SK-N-SH treated with all-trans-retinoic acid at 6 μM for 48 hours (cell line): ENCODE measurements at regions not wholly inside any gene's neighbourhood (a gene's known extent, or its start where the extent isn't known, plus 50 kb on each side); places are given as distances from the start of the nearest gene placed in this dataset.

Experiments
- CREB5 ChIP-seq: fragments of 250-450 bp; sonication (Bioruptor Pico); IDR thresholded peaks from 2 replicates; pipeline ENCODE4 v1.5.1; 2020; ENCODE audit warnings: low read depth, mild to moderate bottlenecking, moderate library complexity
- CSRNP3 ChIP-seq: fragments of 250-450 bp; sonication (Bioruptor Pico); IDR thresholded peaks from 2 replicates; pipeline ENCODE4 v1.5.1; 2021; ENCODE audit warnings: mild to moderate bottlenecking, moderate library complexity
- OSR1 ChIP-seq: fragments of 250-450 bp; sonication (Bioruptor Pico); IDR thresholded peaks from 2 replicates; pipeline ENCODE4 v1.8.0; 2022; ENCODE audit warnings: moderate library complexity, mild to moderate bottlenecking, inconsistent platforms
- PATZ1 ChIP-seq: fragments of 250-450 bp; sonication (Bioruptor Pico); IDR thresholded peaks from 2 replicates; pipeline ENCODE4 v1.8.0; 2020; ENCODE audit warnings: mild to moderate bottlenecking, moderate library complexity, borderline replicate concordance
- POU6F1 ChIP-seq: fragments of 250-450 bp; sonication (Bioruptor Pico); IDR thresholded peaks from 2 replicates; pipeline ENCODE4 v1.8.0; 2021; ENCODE audit warnings: low read depth, mild to moderate bottlenecking, moderate library complexity, borderline replicate concordance
- RARB ChIP-seq: fragments of 250-450 bp; sonication (Bioruptor Pico); IDR thresholded peaks from 2 replicates; pipeline ENCODE4 v1.8.0; 2021; ENCODE audit warnings: mild to moderate bottlenecking, moderate library complexity
- SNAI2 ChIP-seq: fragments of 250-450 bp; sonication (Bioruptor Pico); IDR thresholded peaks from 2 replicates; pipeline ENCODE4 v1.5.0; 2020; ENCODE audit warnings: mild to moderate bottlenecking, moderate library complexity
- TCF4 ChIP-seq: fragments of 250-450 bp; sonication (Bioruptor Pico); IDR thresholded peaks from 2 replicates; pipeline ENCODE4 v1.8.0; 2021; ENCODE audit warnings: mild to moderate bottlenecking, moderate library complexity, borderline replicate concordance
- ZFP3 ChIP-seq: fragments of 250-450 bp; sonication (Bioruptor Pico); IDR thresholded peaks from 2 replicates; pipeline ENCODE4 v1.5.0; 2020; ENCODE audit warnings: mild to moderate bottlenecking, moderate library complexity
- ZFP30 ChIP-seq: fragments of 450-650 bp; formaldehyde crosslinking; IDR thresholded peaks from 2 replicates; pipeline ENCODE4 v1.5.0; 2022; ENCODE audit warnings: mild to moderate bottlenecking, moderate library complexity
- ZNF8 ChIP-seq: fragments of 450-650 bp; formaldehyde crosslinking; IDR thresholded peaks from 2 replicates; pipeline ENCODE4 v1.5.0; 2020; ENCODE audit warnings: mild to moderate bottlenecking, moderate library complexity

- TF ChIP-seq ZFP30 (CRISPR knock-in tag) = no peak
- no peak for TF ChIP-seq OSR1 (CRISPR knock-in tag)
- no peak for TF ChIP-seq ZNF8 (CRISPR knock-in tag)
- no peak for TF ChIP-seq PATZ1 (CRISPR knock-in tag)
- TF ChIP-seq SNAI2 (CRISPR knock-in tag) = no peak
- TF ChIP-seq CREB5 = no peak
- TF ChIP-seq ZFP3 (CRISPR knock-in tag) = no peak
- no peak for TF ChIP-seq POU6F1
- TF ChIP-seq CSRNP3 (CRISPR knock-in tag) = no peak
- TF ChIP-seq RARB (CRISPR knock-in tag) = no peak
- no peak for TF ChIP-seq TCF4 (CRISPR knock-in tag)
Observed at GRCh38 chr5:86894056-86894455, 276.3 kb downstream of the COX7C start.
